H9 (cell line): ENCODE measurements at regions not wholly inside any gene's neighbourhood (a gene's known extent, or its start where the extent isn't known, plus 50 kb on each side); places are given as distances from the start of the nearest gene placed in this dataset.

Experiments used
- DNase-seq: peaks from one replicate; pipeline ENCODE4 v3.0.0-alpha.2; 2017
- H2AFZ ChIP-seq: one replicate; pipeline ENCODE4 v1.6.1; 2013; ENCODE audit warnings: mild to moderate bottlenecking, low read length, control low read depth, moderate library complexity
- H2AK5ac ChIP-seq: 2 replicates; pipeline ENCODE4 v1.6.1; 2013; ENCODE audit warnings: low read length, control low read depth, mixed read lengths; ENCODE audit not compliant: insufficient read length
- H2BK120ac ChIP-seq: one replicate; pipeline ENCODE4 v1.6.1; 2013; ENCODE audit warnings: low read depth, mild to moderate bottlenecking, low read length, control low read depth, inconsistent platforms; ENCODE audit not compliant: poor library complexity, severe bottlenecking
- H2BK12ac ChIP-seq: 2 replicates; pipeline ENCODE4 v1.6.1; 2013; ENCODE audit warnings: low read length, control low read depth, mixed read lengths, low read depth; ENCODE audit not compliant: insufficient read length
- H2BK15ac ChIP-seq: 2 replicates; pipeline ENCODE4 v1.6.1; 2013; ENCODE audit warnings: low read depth, low read length, control low read depth
- H2BK20ac ChIP-seq: one replicate; pipeline ENCODE4 v1.6.1; 2013; ENCODE audit warnings: low read depth, mild to moderate bottlenecking, low read length, control low read depth, inconsistent platforms; ENCODE audit not compliant: poor library complexity, severe bottlenecking
- H2BK5ac ChIP-seq: 2 replicates; pipeline ENCODE4 v1.6.1; 2013; ENCODE audit warnings: low read length, control low read depth, mixed read lengths; ENCODE audit not compliant: insufficient read length
- H3K14ac ChIP-seq: 2 replicates; pipeline ENCODE4 v1.6.1; 2013; ENCODE audit warnings: low read length, control low read depth; ENCODE audit not compliant: insufficient read depth
- H3K18ac ChIP-seq: 2 replicates; pipeline ENCODE4 v1.6.1; 2013; ENCODE audit warnings: low read depth, mild to moderate bottlenecking, mixed read lengths, low read length, control low read depth; ENCODE audit not compliant: insufficient read length
- H3K23ac ChIP-seq: 2 replicates; pipeline ENCODE4 v1.6.1; 2013; ENCODE audit warnings: low read length, control low read depth, mixed read lengths, low read depth; ENCODE audit not compliant: insufficient read length
- H3K23me2 ChIP-seq: 2 replicates; pipeline ENCODE4 v1.6.1; 2013; ENCODE audit warnings: low read depth, mild to moderate bottlenecking, mixed read lengths, low read length, control low read depth; ENCODE audit not compliant: insufficient read length, poor library complexity, severe bottlenecking
- H3K27ac ChIP-seq: 2 replicates; pipeline ENCODE4 v1.5.1; 2013; ENCODE audit warnings: low read length, control low read depth, mixed read lengths, low read depth; ENCODE audit not compliant: insufficient read length
- H3K27me3 ChIP-seq: 2 replicates; pipeline ENCODE4 v1.6.1; 2013; ENCODE audit warnings: low read length, control low read depth, inconsistent platforms; ENCODE audit not compliant: insufficient read depth
- H3K4ac ChIP-seq: 2 replicates; pipeline ENCODE4 v1.6.1; 2013; ENCODE audit warnings: low read depth, mild to moderate bottlenecking, control low read depth, inconsistent platforms, low read length, moderate library complexity
- H3K4me1 ChIP-seq: 2 replicates; pipeline ENCODE4 v1.6.1; 2013; ENCODE audit warnings: low read length, control low read depth, inconsistent platforms; ENCODE audit not compliant: insufficient read depth
- H3K4me2 ChIP-seq: 2 replicates; pipeline ENCODE4 v1.6.1; 2013; ENCODE audit warnings: low read length, control low read depth, mixed read lengths; ENCODE audit not compliant: insufficient read length, insufficient read depth
- H3K56ac ChIP-seq: 2 replicates; pipeline ENCODE4 v1.6.1; 2013; ENCODE audit warnings: low read depth, mild to moderate bottlenecking, mixed read lengths, low read length, control low read depth; ENCODE audit not compliant: insufficient read length
- H3K79me1 ChIP-seq: 2 replicates; pipeline ENCODE4 v1.6.1; 2013; ENCODE audit warnings: low read depth, mild to moderate bottlenecking, moderate library complexity, low read length, control low read depth, inconsistent platforms; ENCODE audit not compliant: insufficient read depth, poor library complexity, severe bottlenecking
- H3K79me2 ChIP-seq: 2 replicates; pipeline ENCODE4 v1.6.1; 2013; ENCODE audit warnings: low read length, control low read depth, inconsistent platforms; ENCODE audit not compliant: insufficient read depth
- H3K9ac ChIP-seq: 2 replicates; pipeline ENCODE4 v1.6.1; 2013; ENCODE audit warnings: low read length, control low read depth, mixed read lengths; ENCODE audit not compliant: insufficient read length; ENCODE audit errors: extremely low read depth
- H3K9me3 ChIP-seq: one replicate; pipeline ENCODE4 v1.6.1; 2013; ENCODE audit warnings: low read depth, low read length, inconsistent platforms; ENCODE audit not compliant: control insufficient read depth
- H3T11ph ChIP-seq: one replicate; pipeline ENCODE4 v1.6.1; 2013; ENCODE audit warnings: mild to moderate bottlenecking, low read length, control low read depth, inconsistent platforms
- H4K20me1 ChIP-seq: one replicate; pipeline ENCODE4 v1.6.1; 2013; ENCODE audit not compliant: control insufficient read depth, insufficient read length, insufficient read depth
- H4K5ac ChIP-seq: 2 replicates; pipeline ENCODE4 v1.6.1; 2013; ENCODE audit warnings: low read depth, mild to moderate bottlenecking, mixed read lengths, low read length, control low read depth; ENCODE audit not compliant: insufficient read length
- H4K8ac ChIP-seq: replicated peaks from 2 replicates; pipeline ENCODE4 v1.6.1; 2013; ENCODE audit warnings: low read length, control low read depth, mixed read lengths, low read depth; ENCODE audit not compliant: insufficient read length
- H4K91ac ChIP-seq: 2 replicates; pipeline ENCODE4 v1.6.1; 2013; ENCODE audit warnings: low read depth, mild to moderate bottlenecking, moderate library complexity, mixed read lengths, low read length, control low read depth; ENCODE audit not compliant: insufficient read length
- H3K27ac Mint-ChIP-seq, 3 experiments: 2 replicates in 2 of 3; 3 replicates in 1 of 3; pipeline ENCODE4 v1.8.0; 2020 to 2021; ENCODE audit warnings: mixed read lengths in 3 of 3, mild to moderate bottlenecking in 1 of 3, moderate library complexity in 1 of 3
- H3K27me3 Mint-ChIP-seq: 2 replicates; pipeline ENCODE4 v1.8.0; 2021; ENCODE audit warnings: low read depth, mild to moderate bottlenecking, moderate library complexity, mixed read lengths
- H3K36me3 Mint-ChIP-seq, 3 experiments: 2 replicates in 2 of 3; 3 replicates in 1 of 3; pipeline ENCODE4 v1.8.0; 2020 to 2021; ENCODE audit warnings: low read depth in 3 of 3, mixed read lengths in 3 of 3; ENCODE audit not compliant: insufficient read depth in 1 of 3
- H3K4me1 Mint-ChIP-seq, 2 experiments: 2 replicates each; pipeline ENCODE4 v1.8.0; 2020; ENCODE audit warnings: mixed read lengths in 2 of 2
- H3K4me3 Mint-ChIP-seq, 2 experiments: 2 replicates in 1 of 2; 3 replicates in 1 of 2; pipeline ENCODE4 v1.8.0; 2020 to 2021; ENCODE audit warnings: mild to moderate bottlenecking in 2 of 2, mixed read lengths in 2 of 2, moderate library complexity in 1 of 2
- H3K9me3 Mint-ChIP-seq, 2 experiments: 2 replicates in 1 of 2; 3 replicates in 1 of 2; pipeline ENCODE4 v1.8.0; 2020; ENCODE audit warnings: mild to moderate bottlenecking in 2 of 2, mixed read lengths in 2 of 2, moderate library complexity in 1 of 2
- CTCF ChIP-seq: fragments of 200-600 bp; sonication (generic); conservative IDR thresholded peaks from 3 replicates; pipeline ENCODE4 v1.8.0; 2021; ENCODE audit warnings: antibody characterized with exemption, mild to moderate bottlenecking
- WGBS: extraction: QIAGEN DNeasy Blood & Tissue Kit; methylation state at CpG from one replicate; pipeline ENCODE4 v1.1.7; 2013; ENCODE audit warnings: missing lambda C conversion rate, low lambda C conversion rate, mixed read lengths; ENCODE audit not compliant: insufficient read length; ENCODE audit errors: extremely low coverage; 5-methylcytosine and 5-hydroxymethylcytosine counted together

GRCh38 chrX:5380426-5380825 lies 848.2 kb downstream of the NLGN4X start:
- H2BK15ac ChIP-seq: no peak overlapping the region
- DNase-seq: no peak
- no peak overlapping the region for H3K56ac ChIP-seq
- H3K23ac ChIP-seq: no peak overlapping the region
- H3K27ac ChIP-seq: no peak overlapping the region
- no CpG with 5 or more reads among the region's 3 CpGs for WGBS
- H3K23me2 ChIP-seq: no peaks in the 10 kb centered on the region
- H3T11ph ChIP-seq: no peak overlapping the region
- no peak overlapping the region for H4K91ac ChIP-seq
- H3K27me3 Mint-ChIP-seq: no peaks in the 10 kb centered on the region
- peaks cover 13 to 15% of the 10 kb centered on the region in 2 experiments for H3K4me1 Mint-ChIP-seq
- H3K4me3 Mint-ChIP-seq: no peak overlapping the region
- no peaks in the 10 kb centered on the region for H3K4me1 ChIP-seq
- no peaks in the 10 kb centered on the region for H4K20me1 ChIP-seq
- H3K9ac ChIP-seq: no peak overlapping the region
- H2BK5ac ChIP-seq: no peak overlapping the region
- H3K36me3 Mint-ChIP-seq: no peaks in the 10 kb centered on the region; a peak in 3 of 7 replicates
- no peak for TF ChIP-seq CTCF
- H2BK20ac ChIP-seq: no peak overlapping the region
- H3K4me2 ChIP-seq: no peak overlapping the region
- H2BK120ac ChIP-seq: no peak overlapping the region
- no peaks in the 10 kb centered on the region for H3K9me3 ChIP-seq
- H3K14ac ChIP-seq: no peak overlapping the region
- peak overlapping the region in 2 of 3 experiments; percentile 40 to 55; a peak in 3 of 7 replicates for H3K27ac Mint-ChIP-seq
- H3K79me2 ChIP-seq: no peaks in the 10 kb centered on the region
- no peaks in the 10 kb centered on the region for H3K79me1 ChIP-seq
- H2AK5ac ChIP-seq: no peak overlapping the region
- no peak overlapping the region for H3K4ac ChIP-seq
- no peak overlapping the region for H4K5ac ChIP-seq
- no peak overlapping the region for H4K8ac ChIP-seq
- H2BK12ac ChIP-seq: no peak overlapping the region
- H2AFZ ChIP-seq: no peak overlapping the region
- no peak overlapping the region for H3K18ac ChIP-seq
- H3K9me3 Mint-ChIP-seq: peaks cover 5 to 14% of the 10 kb centered on the region in 2 experiments; a peak in 3 of 5 replicates
- no peaks in the 10 kb centered on the region for H3K27me3 ChIP-seq
